ENCODE measurements at regions not wholly inside any gene's neighbourhood (a gene's known extent, or its start where the extent isn't known, plus 50 kb on each side); places are given as distances from the start of the nearest gene placed in this dataset.
A peak's percentile ranks its signal among the peaks of the same experiment; 100 is the strongest.
"Not testable (repeated sequence)": the region's sequence is repeated elsewhere in the genome, so short reads cannot be mapped to it uniquely, and the experiment has no call there.

GRCh38 chr15:81056304-81056703 is 55.6 kb downstream of the TLNRD1 start:
- DNase-seq: no peak

GRCh38 chr15:81060470-81060869 is 59.7 kb downstream of the TLNRD1 start:
- DNase-seq: no peak

GRCh38 chr15:81060907-81061306 is 60.2 kb downstream of the TLNRD1 start:
- no peak for DNase-seq

- DNase-seq: no peak
Measured at GRCh38 chr15:81061490-81062253, 60.9 kb downstream of the TLNRD1 start.

- DNase-seq: no peak
Measured at GRCh38 chr15:81062937-81063336, 62.2 kb downstream of the TLNRD1 start.

- DNase-seq: no peak
Measured at GRCh38 chr15:81064253-81064652, 63.5 kb downstream of the TLNRD1 start.

- not testable (repeated sequence) for DNase-seq
Measured at GRCh38 chr15:81067567-81067966, 66.5 kb upstream of the CFAP161 start.

GRCh38 chr15:81068516-81068915 is 65.6 kb upstream of the CFAP161 start:
- DNase-seq: no peak

GRCh38 chr15:81069356-81069755 is 64.7 kb upstream of the CFAP161 start:
- DNase-seq: no peak

GRCh38 chr15:81069909-81070308 is 64.2 kb upstream of the CFAP161 start:
- DNase-seq: no peak

GRCh38 chr15:81071120-81071519 is 63.0 kb upstream of the CFAP161 start:
- peak; percentile 61 for DNase-seq

- DNase-seq: no peak
Measured at GRCh38 chr15:81071705-81072104, 62.4 kb upstream of the CFAP161 start.

GRCh38 chr15:81072551-81072950 is 61.5 kb upstream of the CFAP161 start:
- no peak for DNase-seq

GRCh38 chr15:81073801-81074200 is 60.3 kb upstream of the CFAP161 start:
- no peak for DNase-seq

GRCh38 chr15:81074773-81075172 is 59.3 kb upstream of the CFAP161 start:
- DNase-seq: no peak

- DNase-seq: no peak
Measured at GRCh38 chr15:81075272-81075671, 58.8 kb upstream of the CFAP161 start.

- DNase-seq: no peak
Measured at GRCh38 chr15:81080996-81081395, 53.1 kb upstream of the CFAP161 start.

GRCh38 chr15:81083201-81083600 is 50.9 kb upstream of the CFAP161 start:
- no peak for DNase-seq

All from fibroblast of skin of back (primary cell).